ENCODE measurements at regions not wholly inside any gene's neighbourhood (a gene's known extent, or its start where the extent isn't known, plus 50 kb on each side); places are given as distances from the start of the nearest gene placed in this dataset.
A peak's percentile ranks its signal among the peaks of the same experiment; 100 is the strongest.
"Not testable (repeated sequence)": the region's sequence is repeated elsewhere in the genome, so short reads cannot be mapped to it uniquely, and the experiment has no call there.

DNA sequence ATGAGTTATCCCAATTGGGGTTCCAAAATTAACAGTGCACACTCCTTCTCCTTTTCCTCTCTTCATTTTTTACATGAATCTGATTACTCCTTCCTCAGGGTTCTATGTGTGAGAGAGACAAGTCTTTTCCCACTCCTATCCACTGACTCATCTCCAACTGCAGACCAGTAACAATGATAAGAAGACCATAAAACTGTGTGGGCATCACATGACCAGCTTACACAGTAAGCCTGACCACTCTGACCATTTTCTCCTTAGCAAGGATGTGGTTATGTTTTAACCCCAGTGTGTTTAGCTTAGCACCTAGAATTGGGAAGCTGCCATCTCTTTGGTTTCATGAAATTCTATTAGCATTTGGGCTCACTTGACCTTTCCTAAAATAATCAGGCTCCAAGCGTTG is 145.0 kb upstream of the CALCR start:
- H3K9me3 ChIP-seq: no peaks in the 10 kb centered on the region
- peaks cover 0 to 5% (median 0%) of the 10 kb centered on the region in 4 donors for H3K4me1 ChIP-seq
- no peaks in the 10 kb centered on the region for H3K27me3 ChIP-seq
- no peak for DNase-seq
- no peaks in the 10 kb centered on the region for H3K36me3 ChIP-seq
- 25 to 50% methylated on average over 1 of the region's 1 CpG for WGBS, 2 donors (ENCODE audit: low coverage in 1 of 2)
- H3K4me3 ChIP-seq: no peak overlapping the region
- TF ChIP-seq POLR2A (IDR thresholded peaks at IDR 0.05) (no peak), EP300 (IDR thresholded peaks at IDR 0.05; ENCODE audit: low read depth) (no peak), POLR2AphosphoS5 (IDR thresholded peaks at IDR 0.05) (no peak)
- TF ChIP-seq, protein P1, sequence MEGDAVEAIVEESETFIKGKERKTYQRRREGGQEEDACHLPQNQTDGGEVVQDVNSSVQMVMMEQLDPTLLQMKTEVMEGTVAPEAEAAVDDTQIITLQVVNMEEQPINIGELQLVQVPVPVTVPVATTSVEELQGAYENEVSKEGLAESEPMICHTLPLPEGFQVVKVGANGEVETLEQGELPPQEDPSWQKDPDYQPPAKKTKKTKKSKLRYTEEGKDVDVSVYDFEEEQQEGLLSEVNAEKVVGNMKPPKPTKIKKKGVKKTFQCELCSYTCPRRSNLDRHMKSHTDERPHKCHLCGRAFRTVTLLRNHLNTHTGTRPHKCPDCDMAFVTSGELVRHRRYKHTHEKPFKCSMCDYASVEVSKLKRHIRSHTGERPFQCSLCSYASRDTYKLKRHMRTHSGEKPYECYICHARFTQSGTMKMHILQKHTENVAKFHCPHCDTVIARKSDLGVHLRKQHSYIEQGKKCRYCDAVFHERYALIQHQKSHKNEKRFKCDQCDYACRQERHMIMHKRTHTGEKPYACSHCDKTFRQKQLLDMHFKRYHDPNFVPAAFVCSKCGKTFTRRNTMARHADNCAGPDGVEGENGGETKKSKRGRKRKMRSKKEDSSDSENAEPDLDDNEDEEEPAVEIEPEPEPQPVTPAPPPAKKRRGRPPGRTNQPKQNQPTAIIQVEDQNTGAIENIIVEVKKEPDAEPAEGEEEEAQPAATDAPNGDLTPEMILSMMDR (IDR thresholded peaks at IDR 0.05): no peak
- in situ Hi-C loops (cut with MboI; ENCODE audit: low pct_ligation_motif_present in 1 of 4, low pct_unique_long_range_greater_than_20kb in 1 of 4, low sequenced_read_pairs in 3 of 4) (no loop called here), intact Hi-C loops (cut with DNase I; ENCODE audit: low total_unique reads) (no loop called here)
- no peak overlapping the region for H3K27ac ChIP-seq

DNA sequence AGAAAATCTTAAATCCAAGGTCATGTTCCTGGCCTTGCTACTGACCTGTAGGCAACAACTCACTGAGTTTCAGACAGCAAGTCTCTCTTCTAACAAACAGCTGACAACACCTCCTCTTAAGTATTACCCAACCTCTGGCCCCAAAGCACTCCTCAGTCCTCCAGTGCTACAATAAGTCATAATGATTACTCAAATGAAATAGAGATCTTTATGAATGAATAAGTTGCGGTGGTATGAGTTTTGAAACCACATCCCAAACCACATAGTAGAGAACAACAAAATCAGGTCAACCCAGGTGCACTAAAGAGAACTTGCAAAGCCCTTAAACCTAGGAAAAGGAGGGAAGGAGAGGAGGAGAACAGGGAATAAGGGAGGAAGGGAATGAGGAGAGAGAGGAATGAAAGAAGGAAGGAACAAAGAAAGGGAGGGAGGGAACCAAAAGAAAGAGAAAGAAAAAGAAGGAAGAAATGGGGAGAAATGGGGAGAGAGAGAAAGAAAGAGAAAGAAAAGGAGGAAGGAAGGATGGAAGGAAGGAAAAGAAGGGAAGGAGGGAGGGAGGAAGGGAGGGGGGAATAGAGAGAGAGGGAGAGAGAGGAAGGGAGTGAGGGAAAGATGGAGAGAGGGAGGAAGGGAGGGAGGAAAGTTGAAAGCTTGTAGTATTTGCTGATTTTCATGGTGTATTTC is 142.8 kb upstream of the CALCR start:
- intact Hi-C loops (cut with DNase I; ENCODE audit: low total_unique reads): no loop called here
- H3K4me1 ChIP-seq: peaks cover 0 to 5% (median 0%) of the 10 kb centered on the region in 4 donors
- H3K27ac ChIP-seq: no peak overlapping the region
- in situ Hi-C loops (cut with MboI; ENCODE audit: low pct_ligation_motif_present in 1 of 4, low pct_unique_long_range_greater_than_20kb in 1 of 4, low sequenced_read_pairs in 3 of 4): no loop called here
- WGBS, 2 donors (ENCODE audit: low coverage in 1 of 2): 50 to 80% methylated on average over 1 of the region's 1 CpG
- no peaks in the 10 kb centered on the region for H3K27me3 ChIP-seq
- TF ChIP-seq EP300 (IDR thresholded peaks at IDR 0.05; ENCODE audit: low read depth) (no peak), POLR2AphosphoS5 (IDR thresholded peaks at IDR 0.05) (no peak), POLR2A (IDR thresholded peaks at IDR 0.05) (no peak)
- TF ChIP-seq, protein P1 (IDR thresholded peaks at IDR 0.05): no peak
- no peak overlapping the region for H3K4me3 ChIP-seq
- no peak for DNase-seq
- no peaks in the 10 kb centered on the region for H3K36me3 ChIP-seq
- H3K9me3 ChIP-seq: no peaks in the 10 kb centered on the region

DNA sequence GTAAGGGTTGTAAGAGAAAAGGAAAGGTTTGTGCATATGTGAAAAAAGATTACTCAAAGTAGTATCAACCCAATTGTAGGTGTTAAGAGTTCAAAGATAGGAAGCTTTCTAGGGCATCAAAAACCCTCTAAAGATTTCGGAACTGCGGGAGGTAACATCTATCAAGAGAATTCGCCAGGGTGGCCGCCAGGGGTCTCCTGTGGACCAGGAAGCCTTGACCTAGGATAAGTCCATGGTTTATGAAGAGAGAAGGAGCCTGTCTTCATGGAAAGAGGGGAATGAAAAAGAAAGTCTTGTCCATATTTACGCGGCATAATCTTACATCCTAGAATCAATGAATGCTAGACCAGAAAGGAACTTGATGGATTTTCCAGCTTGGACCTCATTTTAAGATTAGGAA is 140.7 kb upstream of the CALCR start:
- Histone ChIP-seq H3K9me3 (no peaks in the 10 kb centered on the region), H3K36me3 (no peaks in the 10 kb centered on the region), H3K4me1 (peaks cover 0 to 5% (median 0%) of the 10 kb centered on the region in 4 donors), H3K27ac (no peak overlapping the region), H3K4me3 (no peak overlapping the region), H3K27me3 (no peaks in the 10 kb centered on the region)
- DNase-seq: peak; percentile 18
- TF ChIP-seq POLR2AphosphoS5 (IDR thresholded peaks at IDR 0.05) (no peak), EP300 (IDR thresholded peaks at IDR 0.05; ENCODE audit: low read depth) (no peak), POLR2A (IDR thresholded peaks at IDR 0.05) (no peak)
- TF ChIP-seq, protein P1 (IDR thresholded peaks at IDR 0.05): peak in 4 of 5 experiments; percentile 18 to 35 (median 33)
- 39 to 43% methylated on average over 6 of the region's 6 CpGs for WGBS, 2 donors (ENCODE audit: low coverage in 1 of 2)
- in situ Hi-C loops (cut with MboI; ENCODE audit: low pct_ligation_motif_present in 1 of 4, low pct_unique_long_range_greater_than_20kb in 1 of 4, low sequenced_read_pairs in 3 of 4) (no loop called here), intact Hi-C loops (cut with DNase I; ENCODE audit: low total_unique reads) (no loop called here)

DNA sequence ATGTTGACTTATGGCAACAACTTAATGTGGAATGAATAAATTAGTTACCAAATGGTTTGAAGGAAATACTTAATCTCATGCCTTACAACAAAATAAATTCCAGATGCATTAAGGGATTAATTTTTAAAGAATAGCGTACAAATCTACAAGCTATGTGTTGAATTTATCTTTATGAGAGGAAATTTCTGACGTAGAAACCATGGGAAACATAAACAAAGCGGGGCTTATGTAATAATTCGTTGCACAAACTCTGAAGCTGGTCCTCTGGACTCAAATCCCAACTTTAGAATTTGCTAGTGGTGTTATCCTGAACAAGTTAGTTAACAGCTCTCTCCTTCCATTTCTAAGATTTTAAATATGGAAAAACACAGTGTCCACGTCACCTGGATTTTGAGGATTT is 137.4 kb upstream of the CALCR start:
- H3K36me3 ChIP-seq: no peaks in the 10 kb centered on the region
- no peaks in the 10 kb centered on the region for H3K9me3 ChIP-seq
- no peak for TF ChIP-seq EP300 (IDR thresholded peaks at IDR 0.05; ENCODE audit: low read depth)
- no peak for TF ChIP-seq POLR2A (IDR thresholded peaks at IDR 0.05)
- TF ChIP-seq, protein P1 (IDR thresholded peaks at IDR 0.05): no peak
- TF ChIP-seq POLR2AphosphoS5 (IDR thresholded peaks at IDR 0.05): no peak
- no peak overlapping the region for H3K27ac ChIP-seq
- no peak for DNase-seq
- H3K27me3 ChIP-seq: no peaks in the 10 kb centered on the region
- no peak overlapping the region for H3K4me3 ChIP-seq
- WGBS, 2 donors (ENCODE audit: low coverage in 1 of 2): 58 to 59% methylated on average over 5 of the region's 5 CpGs
- H3K4me1 ChIP-seq: no peaks in the 10 kb centered on the region
- in situ Hi-C loops (cut with MboI; ENCODE audit: low pct_ligation_motif_present in 1 of 4, low pct_unique_long_range_greater_than_20kb in 1 of 4, low sequenced_read_pairs in 3 of 4) (no loop called here), intact Hi-C loops (cut with DNase I; ENCODE audit: low total_unique reads) (no loop called here)

DNA sequence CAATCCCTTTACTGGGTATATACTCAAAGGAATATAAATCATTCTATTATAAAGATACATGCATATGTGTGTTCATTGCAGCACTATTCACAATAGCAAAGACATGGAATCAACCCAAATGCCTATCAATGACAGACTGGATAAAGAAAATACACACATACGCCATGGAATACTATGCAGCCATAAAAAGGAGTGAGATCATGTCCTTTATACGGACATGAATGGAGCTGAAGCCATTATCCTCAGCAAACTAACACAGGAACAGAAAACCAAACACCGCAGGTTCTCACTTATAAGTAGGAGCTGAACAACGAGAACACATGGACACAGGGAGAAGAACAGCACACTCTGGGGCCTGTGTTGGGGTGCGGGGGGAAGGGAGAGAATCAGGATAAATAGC is 133.7 kb upstream of the CALCR start:
- H3K27me3 ChIP-seq; H3K4me1 ChIP-seq; in situ Hi-C loops (cut with MboI; ENCODE audit: low pct_ligation_motif_present in 1 of 4, low pct_unique_long_range_greater_than_20kb in 1 of 4, low sequenced_read_pairs in 3 of 4); H3K36me3 ChIP-seq; H3K27ac ChIP-seq; H3K4me3 ChIP-seq; intact Hi-C loops (cut with DNase I; ENCODE audit: low total_unique reads); H3K9me3 ChIP-seq; DNase-seq: not testable (repeated sequence)
- 72 to 81% methylated on average over 5 of the region's 5 CpGs for WGBS, 2 donors (ENCODE audit: low coverage in 1 of 2)
